NT2/D1 (cell line): ENCODE measurements at regions not wholly inside any gene's neighbourhood (a gene's known extent, or its start where the extent isn't known, plus 50 kb on each side); places are given as distances from the start of the nearest gene placed in this dataset.
A peak's percentile ranks its signal among the peaks of the same experiment; 100 is the strongest.

Experiments used
- DNase-seq: peaks from one replicate; pipeline ENCODE4 v3.0.0-alpha.2; 2011; ENCODE audit warnings: low read depth, low spot score
- H3K27me3 ChIP-seq: 2 replicates; pipeline ENCODE4 v1.6.0; 2011; ENCODE audit warnings: mild to moderate bottlenecking; ENCODE audit not compliant: insufficient read length, insufficient read depth
- H3K36me3 ChIP-seq: 2 replicates; pipeline ENCODE4 v1.6.1; 2011; ENCODE audit warnings: mild to moderate bottlenecking, low read length, mixed read lengths; ENCODE audit not compliant: insufficient read depth, insufficient read length
- H3K4me1 ChIP-seq: 2 replicates; pipeline ENCODE4 v1.5.1; 2011; ENCODE audit not compliant: insufficient read depth, insufficient read length
- H3K4me3 ChIP-seq: 2 replicates; pipeline ENCODE4 v1.5.1; 2011; ENCODE audit warnings: low read depth; ENCODE audit not compliant: insufficient read length
- H3K9ac ChIP-seq: 2 replicates; pipeline ENCODE4 v1.6.0; 2011; ENCODE audit warnings: low read depth; ENCODE audit not compliant: insufficient read length
- H3K9me3 ChIP-seq: 2 replicates; pipeline ENCODE4 v1.5.1; 2011; ENCODE audit warnings: mild to moderate bottlenecking, low read length; ENCODE audit not compliant: insufficient read depth
- SUZ12 ChIP-seq: IDR thresholded peaks from 2 replicates; pipeline ENCODE4 v1.6.1; 2011; ENCODE audit not compliant: insufficient read length, insufficient read depth; ENCODE audit errors: extremely low read depth
- YY1 ChIP-seq: IDR thresholded peaks from 2 replicates; pipeline ENCODE4 v1.6.1; 2011; ENCODE audit not compliant: insufficient read length, insufficient read depth
- ZNF274 ChIP-seq: IDR thresholded peaks from 2 replicates; pipeline ENCODE4 v1.6.1; 2011; ENCODE audit warnings: mild to moderate bottlenecking, low read depth, low read length

GRCh38 chr16:59220011-59220410 lies 485.9 kb upstream of the GOT2 start:
- Histone ChIP-seq H3K4me1 (no peaks in the 10 kb centered on the region), H3K9me3 (no peaks in the 10 kb centered on the region), H3K9ac (no peak overlapping the region), H3K4me3 (no peak overlapping the region), H3K27me3 (no peaks in the 10 kb centered on the region), H3K36me3 (no peaks in the 10 kb centered on the region)
- DNase-seq = no peak
- no peak for TF ChIP-seq YY1

GRCh38 chr16:59216291-59216690 lies 482.2 kb upstream of the GOT2 start:
- Histone ChIP-seq H3K9me3 (no peaks in the 10 kb centered on the region), H3K36me3 (no peaks in the 10 kb centered on the region), H3K4me3 (no peak overlapping the region), H3K4me1 (no peaks in the 10 kb centered on the region), H3K9ac (no peak overlapping the region), H3K27me3 (no peaks in the 10 kb centered on the region)
- no peak for DNase-seq
- TF ChIP-seq ZNF274 (no peak), SUZ12 (no peak), YY1 (no peak)

- H3K4me1 ChIP-seq = no peaks in the 10 kb centered on the region
- H3K4me3 ChIP-seq = no peak overlapping the region
- H3K9ac ChIP-seq = no peak overlapping the region
- H3K27me3 ChIP-seq = no peaks in the 10 kb centered on the region
- H3K36me3 ChIP-seq = no peaks in the 10 kb centered on the region
- TF ChIP-seq YY1 (no peak), SUZ12 (no peak), ZNF274 (no peak)
- no peak for DNase-seq
- H3K9me3 ChIP-seq = no peaks in the 10 kb centered on the region
Observed at GRCh38 chr16:59214455-59214854, 480.3 kb upstream of the GOT2 start.

GRCh38 chr16:59213952-59214351 lies 479.8 kb upstream of the GOT2 start:
- Histone ChIP-seq H3K4me3 (no peak overlapping the region), H3K9ac (no peak overlapping the region), H3K4me1 (no peaks in the 10 kb centered on the region), H3K27me3 (no peaks in the 10 kb centered on the region), H3K9me3 (no peaks in the 10 kb centered on the region), H3K36me3 (no peaks in the 10 kb centered on the region)
- no peak for TF ChIP-seq YY1
- no peak for TF ChIP-seq SUZ12
- no peak for TF ChIP-seq ZNF274
- DNase-seq = no peak

- H3K4me1 ChIP-seq = no peaks in the 10 kb centered on the region
- DNase-seq = no peak
- H3K9ac ChIP-seq = no peak overlapping the region
- no peaks in the 10 kb centered on the region for H3K9me3 ChIP-seq
- no peak overlapping the region for H3K4me3 ChIP-seq
- no peaks in the 10 kb centered on the region for H3K27me3 ChIP-seq
- H3K36me3 ChIP-seq = no peaks in the 10 kb centered on the region
- TF ChIP-seq SUZ12 (no peak), ZNF274 (no peak), YY1 (no peak)
Observed at GRCh38 chr16:59212492-59213024, 478.4 kb upstream of the GOT2 start.

GRCh38 chr16:59210955-59211541 lies 476.9 kb upstream of the GOT2 start:
- no peaks in the 10 kb centered on the region for H3K27me3 ChIP-seq
- DNase-seq = peak; percentile 87
- no peaks in the 10 kb centered on the region for H3K36me3 ChIP-seq
- no peak overlapping the region for H3K4me3 ChIP-seq
- H3K4me1 ChIP-seq = no peaks in the 10 kb centered on the region
- H3K9me3 ChIP-seq = no peaks in the 10 kb centered on the region
- TF ChIP-seq ZNF274 (no peak), SUZ12 (no peak), YY1 (no peak)
- H3K9ac ChIP-seq = no peak overlapping the region

- TF ChIP-seq ZNF274 (no peak), SUZ12 (no peak), YY1 (no peak)
- no peak for DNase-seq
- Histone ChIP-seq H3K9me3 (no peaks in the 10 kb centered on the region), H3K4me1 (no peaks in the 10 kb centered on the region), H3K36me3 (no peaks in the 10 kb centered on the region), H3K9ac (no peak overlapping the region), H3K27me3 (no peaks in the 10 kb centered on the region), H3K4me3 (no peak overlapping the region)
Observed at GRCh38 chr16:59205403-59205802, 471.3 kb upstream of the GOT2 start.

GRCh38 chr16:59204589-59204988 lies 470.5 kb upstream of the GOT2 start:
- Histone ChIP-seq H3K9ac (no peak overlapping the region), H3K27me3 (no peaks in the 10 kb centered on the region), H3K4me1 (no peaks in the 10 kb centered on the region), H3K9me3 (no peaks in the 10 kb centered on the region), H3K36me3 (no peaks in the 10 kb centered on the region), H3K4me3 (no peak overlapping the region)
- no peak for DNase-seq
- TF ChIP-seq SUZ12 (no peak), YY1 (no peak), ZNF274 (no peak)
